Heart right ventricle (tissue), 16 donors: ENCODE measurements at regions not wholly inside any gene's neighbourhood (a gene's known extent, or its start where the extent isn't known, plus 50 kb on each side); places are given as distances from the start of the nearest gene placed in this dataset.

Experiments used
- ATAC-seq, 8 donors: fragments of 200-7000 bp; cut with Tn5 transposase; one replicate each; pipeline ENCODE4 v1.9.1; 2020; ENCODE audit warnings: mild to moderate bottlenecking in 8 of 8, moderate library complexity in 8 of 8, moderate number of reproducible peaks in 1 of 8
- DNase-seq, 2 donors: peaks; one replicate each; pipeline ENCODE4 v3.0.0-alpha.2; 2020
- H3K27ac ChIP-seq, 10 donors: fragments of 200-600 bp; sonication (generic) in 2 of 10; one replicate each; pipeline versions ENCODE4 v1.5.0 to v1.8.0; 2020 to 2022; ENCODE audit warnings: mild to moderate bottlenecking in 3 of 10
- H3K27me3 ChIP-seq, 7 donors: fragments of 200-600 bp; one replicate each; pipeline ENCODE4 v1.8.0; 2021 to 2022; ENCODE audit warnings: mild to moderate bottlenecking in 2 of 7
- H3K36me3 ChIP-seq, 9 donors: fragments of 200-600 bp; sonication (generic) in 1 of 9; one replicate each; pipeline versions ENCODE4 v1.5.0 to v1.8.0; 2020 to 2022; ENCODE audit warnings: mild to moderate bottlenecking in 2 of 9
- H3K4me1 ChIP-seq, 9 donors: fragments of 200-600 bp; sonication (generic) in 1 of 9; one replicate each; pipeline versions ENCODE4 v1.5.0 to v1.8.0; 2020 to 2022; ENCODE audit warnings: mild to moderate bottlenecking in 4 of 9
- H3K4me3 ChIP-seq, 10 donors: fragments of 200-600 bp; sonication (generic) in 2 of 10; one replicate each; pipeline versions ENCODE4 v1.5.0 to v1.8.0; 2020 to 2022; ENCODE audit warnings: mild to moderate bottlenecking in 7 of 10, moderate library complexity in 2 of 10
- H3K9me3 ChIP-seq, 11 donors: fragments of 200-600 bp in 10 of 11; sonication (generic) in 2 of 11; one replicate each; pipeline versions ENCODE4 v1.5.0 to v1.8.0; 2013 to 2022; ENCODE audit warnings: mild to moderate bottlenecking in 2 of 11, control low read depth in 1 of 11, moderate library complexity in 1 of 11
- CTCF ChIP-seq, 9 donors: fragments of 200-600 bp; sonication (generic) in 2 of 9; IDR thresholded peaks; one replicate each; pipeline versions ENCODE4 v1.5.0 to v1.8.0; 2021 to 2022; ENCODE audit warnings: antibody characterized with exemption in 9 of 9, mild to moderate bottlenecking in 5 of 9, moderate library complexity in 1 of 9
- WGBS, 2 donors: extraction: QIAGEN DNeasy Blood & Tissue Kit; methylation state at CpG; one replicate each; pipeline ENCODE4 v1.1.7; 2013; ENCODE audit warnings: inconsistent platforms in 1 of 2; 5-methylcytosine and 5-hydroxymethylcytosine counted together
- intact Hi-C, 10 donors: fragments of 100-400 bp; cut with DNase I; formaldehyde crosslinking; loops; one replicate each; pipeline versions ENCODE4 v1.11.1 to v1.14.2; 2022
- donor health status: Arrhythmogenic right ventricular cardiomyopathy.
- donor health status: ischemic (EF 13 %, LVEDD 7.1; RV severe dilation, severe dysfunction).
- donor health status: healthy with polysubstance abuse.
- donor health status: DM: no; HTN: yes; CAD: no.
- donor health status: DM: no; HTN: no; CAD: no.
- donor health status: ischemic (EF 25% LVEDD 6.9; RV normal size, moderate dysfunction).
- donor health status: ischemic (EF 25% LVEDD 5.7; RV mildly dilated, moderate dysfunction).
- donor health status: healthy.
- donor health status: DM: yes; HTN: yes; CAD: no.
- donor health status: Ischemic cardiomyopathy.
- donor health status: ischemic (EF 35%, LVEDD 5.7; RV mildly dilated, moderate dysfunction).
- donor health status: nonischemic (EF 11% LVEDD 7.7; RV severe dilation, severe dysfunction).
- donor health status: DM: yes; HTN: yes; CAD: no.
- donor health status: PGD.
- donor health status: ischemic (EF 29% LVEDD 5.4; RV normal size, mild dysfunction).
- donor health status: nonischemic (EF 23%, LVEDD 6.1; RV moderate dilation, normal function).

- no peaks in the 10 kb centered on the region for H3K27me3 ChIP-seq
- TF ChIP-seq CTCF (IDR thresholded peaks at IDR 0.05) = no peak
- no peaks in the 10 kb centered on the region for H3K9me3 ChIP-seq
- no peak overlapping the region for H3K4me3 ChIP-seq
- peaks cover 0 to 9% (median 0%) of the 10 kb centered on the region in 9 donors for H3K4me1 ChIP-seq
- ATAC-seq (no peak), DNase-seq (no peak)
- no peaks in the 10 kb centered on the region for H3K36me3 ChIP-seq
- intact Hi-C loops = no loop called here
- H3K27ac ChIP-seq = no peak overlapping the region
These were observed 133.5 kb downstream of the QPCT start for GRCh38 chr2:37477921-37478320.

- no peaks in the 10 kb centered on the region for H3K9me3 ChIP-seq
- peak in 1 of 8 donors; percentile 57 for ATAC-seq
- H3K4me3 ChIP-seq = no peak overlapping the region
- intact Hi-C loops = no loop called here
- no peaks in the 10 kb centered on the region for H3K36me3 ChIP-seq
- no peaks in the 10 kb centered on the region for H3K27me3 ChIP-seq
- no peak overlapping the region for H3K27ac ChIP-seq
- TF ChIP-seq CTCF (IDR thresholded peaks at IDR 0.05) = no peak
- peaks cover 0 to 5% (median 0%) of the 10 kb centered on the region in 9 donors for H3K4me1 ChIP-seq
- DNase-seq = no peak
- 99 to 100% methylated on average over 2 of the region's 2 CpGs for WGBS, 2 donors
These were observed 136.8 kb downstream of the QPCT start for GRCh38 chr2:37481244-37481643.

- peak overlapping the region in 5 of 10 donors; percentile 5 to 53 (median 27) for H3K27ac ChIP-seq
- no peak for TF ChIP-seq CTCF (IDR thresholded peaks at IDR 0.05)
- H3K4me3 ChIP-seq = peak overlapping the region in 5 of 10 donors; percentile 1 to 31 (median 24)
- no peaks in the 10 kb centered on the region for H3K27me3 ChIP-seq
- DNase-seq (no peak), ATAC-seq (peak in 1 of 8 donors; percentile 34)
- peaks cover 0 to 23% (median 0%) of the 10 kb centered on the region in 11 donors for H3K9me3 ChIP-seq
- peaks cover 0 to 10% (median 0%) of the 10 kb centered on the region in 9 donors for H3K4me1 ChIP-seq
- intact Hi-C loops = no loop called here
- no peaks in the 10 kb centered on the region for H3K36me3 ChIP-seq
- 21 to 24% methylated on average over 6 of the region's 6 CpGs for WGBS, 2 donors
These were observed 144.6 kb downstream of the QPCT start for GRCh38 chr2:37489041-37489456.

GRCh38 chr2:37489536-37489935 lies 145.1 kb downstream of the QPCT start:
- peaks cover 0 to 23% (median 0%) of the 10 kb centered on the region in 11 donors for H3K9me3 ChIP-seq
- no peak for ATAC-seq
- no peak for DNase-seq
- WGBS, 2 donors = 48 to 55% methylated on average over 1 of the region's 1 CpG
- peaks cover 0 to 10% (median 0%) of the 10 kb centered on the region in 9 donors for H3K4me1 ChIP-seq
- peak overlapping the region in 5 of 10 donors; percentile 1 to 31 (median 24) for H3K4me3 ChIP-seq
- peak overlapping the region in 5 of 10 donors; percentile 5 to 53 (median 27) for H3K27ac ChIP-seq
- TF ChIP-seq CTCF (IDR thresholded peaks at IDR 0.05) = no peak
- intact Hi-C loops = no loop called here
- no peaks in the 10 kb centered on the region for H3K36me3 ChIP-seq
- no peaks in the 10 kb centered on the region for H3K27me3 ChIP-seq
